B cell (primary cell): ENCODE measurements at regions not wholly inside any gene's neighbourhood (a gene's known extent, or its start where the extent isn't known, plus 50 kb on each side); places are given as distances from the start of the nearest gene placed in this dataset.
"Not testable (repeated sequence)": the region's sequence is repeated elsewhere in the genome, so short reads cannot be mapped to it uniquely, and the experiment has no call there.

Experiments used
- EZH2 ChIP-seq: IDR thresholded peaks from 2 replicates; pipeline ENCODE4 v1.6.1; 2012; ENCODE audit warnings: borderline replicate concordance, low read depth, mild to moderate bottlenecking, moderate library complexity, low read length; ENCODE audit not compliant: insufficient read depth, poor library complexity, severe bottlenecking
- TF ChIP-seq, protein P1 (sequence below): fragments of 200-600 bp; IDR thresholded peaks from one replicate; pipeline ENCODE4 v1.8.0; 2022; ENCODE audit warnings: antibody characterized with exemption, mild to moderate bottlenecking

DNA sequence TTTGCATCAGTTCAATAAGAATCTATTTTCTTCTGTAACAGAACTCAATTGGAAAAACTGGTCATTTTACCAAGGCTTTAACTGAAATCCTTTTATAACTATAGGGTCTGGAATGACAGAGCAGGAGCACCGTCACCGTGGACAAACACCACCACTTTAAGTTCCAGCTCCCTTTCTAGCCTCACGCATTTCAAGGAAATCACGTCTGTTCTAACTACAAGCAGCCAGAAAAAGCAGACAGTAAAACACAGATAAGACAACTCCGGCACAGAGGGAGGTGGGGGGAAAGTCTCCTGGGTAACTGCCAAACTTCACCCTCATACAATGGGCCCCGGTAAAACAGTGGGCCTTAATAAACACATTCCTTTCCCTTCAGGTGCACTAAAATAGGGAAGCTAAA is 952.6 kb downstream of the STIM2 start:
- TF ChIP-seq, protein P1, sequence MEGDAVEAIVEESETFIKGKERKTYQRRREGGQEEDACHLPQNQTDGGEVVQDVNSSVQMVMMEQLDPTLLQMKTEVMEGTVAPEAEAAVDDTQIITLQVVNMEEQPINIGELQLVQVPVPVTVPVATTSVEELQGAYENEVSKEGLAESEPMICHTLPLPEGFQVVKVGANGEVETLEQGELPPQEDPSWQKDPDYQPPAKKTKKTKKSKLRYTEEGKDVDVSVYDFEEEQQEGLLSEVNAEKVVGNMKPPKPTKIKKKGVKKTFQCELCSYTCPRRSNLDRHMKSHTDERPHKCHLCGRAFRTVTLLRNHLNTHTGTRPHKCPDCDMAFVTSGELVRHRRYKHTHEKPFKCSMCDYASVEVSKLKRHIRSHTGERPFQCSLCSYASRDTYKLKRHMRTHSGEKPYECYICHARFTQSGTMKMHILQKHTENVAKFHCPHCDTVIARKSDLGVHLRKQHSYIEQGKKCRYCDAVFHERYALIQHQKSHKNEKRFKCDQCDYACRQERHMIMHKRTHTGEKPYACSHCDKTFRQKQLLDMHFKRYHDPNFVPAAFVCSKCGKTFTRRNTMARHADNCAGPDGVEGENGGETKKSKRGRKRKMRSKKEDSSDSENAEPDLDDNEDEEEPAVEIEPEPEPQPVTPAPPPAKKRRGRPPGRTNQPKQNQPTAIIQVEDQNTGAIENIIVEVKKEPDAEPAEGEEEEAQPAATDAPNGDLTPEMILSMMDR = not testable (repeated sequence)
- TF ChIP-seq EZH2 = not testable (repeated sequence)
